Tibial artery (tissue), 4 donors: ENCODE measurements at regions not wholly inside any gene's neighbourhood (a gene's known extent, or its start where the extent isn't known, plus 50 kb on each side); places are given as distances from the start of the nearest gene placed in this dataset.

ENCODE experiments used
- DNase-seq, 2 donors: peaks; one replicate each; pipeline ENCODE4 v3.0.0-alpha.2; 2019
- H3K27ac ChIP-seq, 2 donors: fragments of 200-600 bp; sonication (generic) in 1 of 2; 1 replicate in 1 of 2; 2 replicates in 1 of 2; pipeline ENCODE4 v1.5.1; 2018 to 2019; ENCODE audit warnings: mild to moderate bottlenecking in 1 of 2
- H3K27me3 ChIP-seq, 2 donors: fragments of 200-600 bp; sonication (generic) in 1 of 2; one replicate each; pipeline versions ENCODE4 v1.5.1 to v1.6.0; 2016 to 2019
- H3K36me3 ChIP-seq, 3 donors: fragments of 200-600 bp; sonication (generic) in 2 of 3; one replicate each; pipeline ENCODE4 v1.5.1; 2016 to 2019; ENCODE audit warnings: mild to moderate bottlenecking in 2 of 3
- H3K4me1 ChIP-seq, 4 donors: fragments of 200-600 bp; sonication (generic) in 2 of 4; 1 replicate in 3 of 4; 2 replicates in 1 of 4; pipeline ENCODE4 v1.5.1; 2016 to 2019
- H3K4me3 ChIP-seq, 2 donors: fragments of 200-600 bp; sonication (generic) in 1 of 2; 1 replicate in 1 of 2; 2 replicates in 1 of 2; pipeline ENCODE4 v1.5.1; 2018 to 2019; ENCODE audit warnings: mild to moderate bottlenecking in 2 of 2
- H3K9me3 ChIP-seq, 3 donors: fragments of 200-600 bp; sonication (generic) in 1 of 3; one replicate each; pipeline ENCODE4 v1.5.1; 2016 to 2019
- CTCF ChIP-seq, 2 experiments: fragments of 200-600 bp in 1 of 2; fragments of 450-650 bp in 1 of 2; IDR thresholded peaks; one replicate each; pipeline ENCODE4 v1.5.1; 2017 to 2019; ENCODE audit warnings: antibody characterized with exemption in 2 of 2, mild to moderate bottlenecking in 1 of 2, moderate library complexity in 1 of 2
- intact Hi-C: fragments of 100-400 bp; cut with DNase I; formaldehyde crosslinking; loops from one replicate; pipeline ENCODE4 v1.15.0; 2023; ENCODE audit warnings: low total_unique reads

- peaks cover 1 to 16% (median 13%) of the 10 kb centered on the region in 3 donors for H3K36me3 ChIP-seq
- intact Hi-C loops, result no loop called here
- H3K27me3 ChIP-seq, result no peaks in the 10 kb centered on the region
- TF ChIP-seq CTCF (IDR thresholded peaks at IDR 0.05), result no peak
- H3K27ac ChIP-seq, result no peak overlapping the region
- H3K9me3 ChIP-seq, result no peaks in the 10 kb centered on the region
- no peak for DNase-seq
- H3K4me3 ChIP-seq, result no peak overlapping the region
- peaks cover 0 to 21% (median 15%) of the 10 kb centered on the region in 4 donors for H3K4me1 ChIP-seq
Observed at GRCh38 chr9:109919736-109920408, 139.9 kb downstream of the PALM2AKAP2 start.

GRCh38 chr9:109922617-109923470 is 142.8 kb downstream of the PALM2AKAP2 start:
- intact Hi-C loops, result no loop called here
- Histone ChIP-seq H3K27ac (no peak overlapping the region), H3K4me1 (peaks cover 0 to 14% (median 9%) of the 10 kb centered on the region in 4 donors)

GRCh38 chr9:109923471-109923760 is 143.4 kb downstream of the PALM2AKAP2 start:
- Histone ChIP-seq H3K27me3 (no peaks in the 10 kb centered on the region), H3K36me3 (peaks cover 11 to 28% (median 21%) of the 10 kb centered on the region in 3 donors), H3K4me3 (no peak overlapping the region), H3K9me3 (no peaks in the 10 kb centered on the region), H3K4me1 (peaks cover 0 to 9% (median 4%) of the 10 kb centered on the region in 4 donors), H3K27ac (no peak overlapping the region)
- TF ChIP-seq CTCF (IDR thresholded peaks at IDR 0.05), result no peak
- intact Hi-C loops, result no loop called here
- DNase-seq, result no peak

More at GRCh38 chr9:109922617-109923470, 142.8 kb downstream of the PALM2AKAP2 start:
- no peak for DNase-seq
- no peaks in the 10 kb centered on the region for H3K9me3 ChIP-seq
- no peak for TF ChIP-seq CTCF (IDR thresholded peaks at IDR 0.05)
- no peaks in the 10 kb centered on the region for H3K27me3 ChIP-seq
- peaks cover 11 to 26% (median 21%) of the 10 kb centered on the region in 3 donors for H3K36me3 ChIP-seq
- H3K4me3 ChIP-seq, result no peak overlapping the region

- Histone ChIP-seq H3K4me1 (peaks cover 0 to 5% (median under 1%) of the 10 kb centered on the region in 4 donors), H3K9me3 (no peaks in the 10 kb centered on the region), H3K4me3 (no peak overlapping the region), H3K27me3 (no peaks in the 10 kb centered on the region), H3K36me3 (peaks cover 11 to 28% (median 21%) of the 10 kb centered on the region in 3 donors), H3K27ac (no peak overlapping the region)
- TF ChIP-seq CTCF (IDR thresholded peaks at IDR 0.05), result no peak
- intact Hi-C loops, result no loop called here
- no peak for DNase-seq
Observed at GRCh38 chr9:109923806-109924205, 143.8 kb downstream of the PALM2AKAP2 start.

- intact Hi-C loops, result no loop called here
- H3K4me3 ChIP-seq, result no peak overlapping the region
- no peaks in the 10 kb centered on the region for H3K27me3 ChIP-seq
- peaks cover 11 to 28% (median 25%) of the 10 kb centered on the region in 3 donors for H3K36me3 ChIP-seq
- no peak for TF ChIP-seq CTCF (IDR thresholded peaks at IDR 0.05)
- no peaks in the 10 kb centered on the region for H3K9me3 ChIP-seq
- no peaks in the 10 kb centered on the region for H3K4me1 ChIP-seq
- no peak overlapping the region for H3K27ac ChIP-seq
- no peak for DNase-seq
Observed at GRCh38 chr9:109925799-109926198, 145.8 kb downstream of the PALM2AKAP2 start.
